ENCODE measurements at regions not wholly inside any gene's neighbourhood (a gene's known extent, or its start where the extent isn't known, plus 50 kb on each side); places are given as distances from the start of the nearest gene placed in this dataset.

- DNase-seq (ENCODE audit: insufficient read length, low spot score) (no peak), FAIRE-seq (peak; percentile 6)
- TF ChIP-seq CTCF (IDR thresholded peaks at IDR 0.05; ENCODE audit: insufficient read depth, missing control alignments) = no peak
Observed at GRCh38 chr3:459311-459670, 262.7 kb downstream of the CHL1 start.

- FAIRE-seq = no peak
- no peak for TF ChIP-seq CTCF (IDR thresholded peaks at IDR 0.05; ENCODE audit: insufficient read depth, missing control alignments)
Observed at GRCh38 chr3:461006-461405, 264.4 kb downstream of the CHL1 start.

GRCh38 chr3:462851-463250 is 266.3 kb downstream of the CHL1 start:
- DNase-seq (ENCODE audit: insufficient read length, low spot score) = no peak
- no peak for FAIRE-seq
- no peak for TF ChIP-seq CTCF (IDR thresholded peaks at IDR 0.05; ENCODE audit: insufficient read depth, missing control alignments)

More at GRCh38 chr3:461006-461405, 264.4 kb downstream of the CHL1 start:
- no peak for DNase-seq (ENCODE audit: insufficient read length, low spot score)

GRCh38 chr3:463252-464192 is 267.0 kb downstream of the CHL1 start:
- TF ChIP-seq CTCF (IDR thresholded peaks at IDR 0.05; ENCODE audit: insufficient read depth, missing control alignments) = no peak
- DNase-seq (ENCODE audit: insufficient read length, low spot score) = no peak
- FAIRE-seq = no peak

GRCh38 chr3:464255-464654 is 267.7 kb downstream of the CHL1 start:
- TF ChIP-seq CTCF (IDR thresholded peaks at IDR 0.05; ENCODE audit: insufficient read depth, missing control alignments) = no peak
- FAIRE-seq = no peak
- DNase-seq (ENCODE audit: insufficient read length, low spot score) = no peak

GRCh38 chr3:468172-468571 is 271.6 kb downstream of the CHL1 start:
- TF ChIP-seq CTCF (IDR thresholded peaks at IDR 0.05; ENCODE audit: insufficient read depth, missing control alignments) = peak; percentile 26
- DNase-seq (ENCODE audit: insufficient read length, low spot score) = no peak
- FAIRE-seq = no peak

Data from D721Med (cell line).